HEK293 (cell line): ENCODE measurements at regions not wholly inside any gene's neighbourhood (a gene's known extent, or its start where the extent isn't known, plus 50 kb on each side); places are given as distances from the start of the nearest gene placed in this dataset.

ENCODE experiments used
- CTCF ChIP-seq: fragments of 450-650 bp; formaldehyde crosslinking; IDR thresholded peaks from 2 replicates; pipeline ENCODE4 v1.5.1; 2016; ENCODE audit warnings: missing biosample characterization, missing genetic modification characterization
- ZFP37 ChIP-seq: fragments of 450-650 bp; formaldehyde crosslinking; IDR thresholded peaks from 2 replicates; pipeline ENCODE4 v1.5.1; 2016; ENCODE audit warnings: missing biosample characterization, missing genetic modification characterization

- TF ChIP-seq CTCF (tag by site-specific recombination) (no peak), ZFP37 (tag by site-specific recombination) (no peak)
These were observed 123.0 kb upstream of the AP1S2 start for GRCh38 chrX:15977644-15978043.
